Upper lobe of left lung (tissue), 6 donors: ENCODE measurements at regions not wholly inside any gene's neighbourhood (a gene's known extent, or its start where the extent isn't known, plus 50 kb on each side); places are given as distances from the start of the nearest gene placed in this dataset.

Experiments
- ATAC-seq, 2 donors: fragments of 200-7000 bp; cut with Tn5 transposase; one replicate each; pipeline ENCODE4 v1.9.1; 2022; ENCODE audit warnings: mild to moderate bottlenecking in 2 of 2, moderate library complexity in 2 of 2; ENCODE audit not compliant: low FRiP score in 2 of 2
- DNase-seq, 2 donors: peaks; one replicate each; pipeline ENCODE4 v3.0.0-alpha.2; 2019 to 2020
- H3K27ac ChIP-seq, 4 donors: fragments of 200-600 bp; sonication (generic); one replicate each; pipeline ENCODE4 v1.5.1; 2016 to 2019
- H3K27me3 ChIP-seq, 4 donors: fragments of 200-600 bp; sonication (generic); one replicate each; pipeline ENCODE4 v1.5.1; 2017 to 2019
- H3K36me3 ChIP-seq, 4 donors: fragments of 200-600 bp; sonication (generic); one replicate each; pipeline ENCODE4 v1.5.1; 2016 to 2019
- H3K4me1 ChIP-seq, 4 donors: fragments of 200-600 bp; sonication (generic); one replicate each; pipeline ENCODE4 v1.5.1; 2018 to 2019
- H3K4me3 ChIP-seq, 4 donors: fragments of 200-600 bp; sonication (generic); one replicate each; pipeline ENCODE4 v1.5.1; 2017 to 2019; ENCODE audit warnings: mild to moderate bottlenecking in 2 of 4, moderate library complexity in 1 of 4
- H3K9me3 ChIP-seq, 4 donors: fragments of 200-600 bp; sonication (generic); one replicate each; pipeline ENCODE4 v1.5.1; 2018 to 2019
- POLR2A ChIP-seq, 4 donors: fragments of 450-650 bp; IDR thresholded peaks; one replicate each; pipeline ENCODE4 v1.5.1; 2016 to 2017; ENCODE audit warnings: antibody characterized with exemption in 4 of 4, mild to moderate bottlenecking in 2 of 4
- POLR2AphosphoS5 ChIP-seq, 2 donors: sonication (generic); formaldehyde crosslinking; IDR thresholded peaks; one replicate each; pipeline ENCODE4 v1.5.1; 2017; ENCODE audit warnings: antibody characterized with exemption in 2 of 2
- WGBS, 2 donors: methylation state at CpG; one replicate each; pipeline ENCODE4 v1.1.5; 2017 to 2018; 5-methylcytosine and 5-hydroxymethylcytosine counted together
- TF ChIP-seq, protein P1 (sequence below), 6 experiments: fragments of 450-650 bp in 4 of 6; fragments of 200-600 bp in 2 of 6; sonication (generic) in 2 of 6; IDR thresholded peaks; one replicate each; pipeline ENCODE4 v1.5.1; 2016 to 2019; ENCODE audit warnings: antibody characterized with exemption in 6 of 6
- donor health status: DM: no; HTN: no; CAD: no; lungs with moderate emphysema.
- donor health status: DM: no; HTN: yes; CAD: no; lungs with severe emphysema.

DNA sequence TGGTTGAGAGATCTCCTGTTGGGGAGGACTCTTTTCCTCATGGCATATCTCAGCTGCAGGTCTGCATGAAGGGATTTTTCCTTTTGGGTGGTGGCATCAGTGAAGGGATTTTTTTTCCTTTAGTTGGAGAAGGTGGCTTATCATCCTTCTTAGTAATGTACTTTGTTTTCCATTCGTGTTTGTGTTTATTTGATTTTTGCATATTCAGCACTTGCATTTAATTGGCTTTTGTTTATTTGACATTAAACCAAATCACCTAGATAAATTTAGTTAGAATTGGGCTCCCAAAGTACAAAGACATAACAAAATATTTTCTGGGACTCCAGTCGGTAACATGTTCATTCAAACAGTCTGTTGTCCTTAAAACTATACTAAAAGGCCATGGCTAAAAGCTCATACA lies 56.2 kb upstream of the MANEA start:
- no peak for TF ChIP-seq POLR2A (IDR thresholded peaks at IDR 0.05)
- TF ChIP-seq POLR2AphosphoS5 (IDR thresholded peaks at IDR 0.05) = no peak
- TF ChIP-seq, protein P1, sequence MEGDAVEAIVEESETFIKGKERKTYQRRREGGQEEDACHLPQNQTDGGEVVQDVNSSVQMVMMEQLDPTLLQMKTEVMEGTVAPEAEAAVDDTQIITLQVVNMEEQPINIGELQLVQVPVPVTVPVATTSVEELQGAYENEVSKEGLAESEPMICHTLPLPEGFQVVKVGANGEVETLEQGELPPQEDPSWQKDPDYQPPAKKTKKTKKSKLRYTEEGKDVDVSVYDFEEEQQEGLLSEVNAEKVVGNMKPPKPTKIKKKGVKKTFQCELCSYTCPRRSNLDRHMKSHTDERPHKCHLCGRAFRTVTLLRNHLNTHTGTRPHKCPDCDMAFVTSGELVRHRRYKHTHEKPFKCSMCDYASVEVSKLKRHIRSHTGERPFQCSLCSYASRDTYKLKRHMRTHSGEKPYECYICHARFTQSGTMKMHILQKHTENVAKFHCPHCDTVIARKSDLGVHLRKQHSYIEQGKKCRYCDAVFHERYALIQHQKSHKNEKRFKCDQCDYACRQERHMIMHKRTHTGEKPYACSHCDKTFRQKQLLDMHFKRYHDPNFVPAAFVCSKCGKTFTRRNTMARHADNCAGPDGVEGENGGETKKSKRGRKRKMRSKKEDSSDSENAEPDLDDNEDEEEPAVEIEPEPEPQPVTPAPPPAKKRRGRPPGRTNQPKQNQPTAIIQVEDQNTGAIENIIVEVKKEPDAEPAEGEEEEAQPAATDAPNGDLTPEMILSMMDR (IDR thresholded peaks at IDR 0.05) = no peak
- ATAC-seq = no peak
- no peak for DNase-seq

More for the DNA sequence above, 56.2 kb upstream of the MANEA start:
- no peaks in the 10 kb centered on the region for H3K27me3 ChIP-seq
- H3K4me1 ChIP-seq = no peaks in the 10 kb centered on the region
- no peak overlapping the region for H3K4me3 ChIP-seq
- H3K36me3 ChIP-seq = no peaks in the 10 kb centered on the region
- H3K9me3 ChIP-seq = no peaks in the 10 kb centered on the region
- no peak overlapping the region for H3K27ac ChIP-seq
- 53 to 65% methylated on average over 2 of the region's 2 CpGs for WGBS, 2 donors
